ENCODE measurements at regions not wholly inside any gene's neighbourhood (a gene's known extent, or its start where the extent isn't known, plus 50 kb on each side); places are given as distances from the start of the nearest gene placed in this dataset.

DNA sequence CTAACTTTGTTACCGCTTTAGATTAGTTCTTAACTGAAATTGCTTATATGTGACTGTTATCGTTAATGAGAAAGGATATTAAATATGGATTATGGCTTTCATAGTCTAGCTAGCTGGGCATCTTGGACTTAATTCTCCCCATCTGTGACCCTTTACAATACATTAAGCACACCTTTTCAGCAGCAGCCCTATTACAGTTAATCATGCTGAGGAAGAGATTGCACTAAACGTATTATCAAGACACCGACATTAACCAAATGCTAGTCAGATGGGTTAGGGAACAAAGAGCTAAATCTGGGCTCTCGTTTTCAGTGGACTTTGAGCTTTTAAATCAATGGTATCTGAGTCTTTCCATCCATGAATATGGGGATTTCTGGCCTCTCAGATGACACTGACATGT lies 447.5 kb upstream of the DCN start:
- DNase-seq (ENCODE audit: low read depth, low spot score) = no peak
- H3K27ac ChIP-seq (ENCODE audit: low read depth, low read length) = no peak overlapping the region
- ChIA-PET CTCF (interaction anchor here (0.9 kb wide), 1 partner anchor 52 kb away, joined by 3 read pairs; no protein-coding TSS in a partner anchor), POLR2A (no interaction called here)
- H3K9me3 ChIP-seq (ENCODE audit: control insufficient read depth, insufficient read depth, low read length) = peaks cover 8% of the 10 kb centered on the region; the same call in 1 of the 2 replicates
- H3K4me3 ChIP-seq (ENCODE audit: low read depth, low read length) = no peak overlapping the region
- no peaks in the 10 kb centered on the region for H3K27me3 ChIP-seq (ENCODE audit: control insufficient read depth, insufficient read depth, low read length)
- TF ChIP-seq, protein P1, sequence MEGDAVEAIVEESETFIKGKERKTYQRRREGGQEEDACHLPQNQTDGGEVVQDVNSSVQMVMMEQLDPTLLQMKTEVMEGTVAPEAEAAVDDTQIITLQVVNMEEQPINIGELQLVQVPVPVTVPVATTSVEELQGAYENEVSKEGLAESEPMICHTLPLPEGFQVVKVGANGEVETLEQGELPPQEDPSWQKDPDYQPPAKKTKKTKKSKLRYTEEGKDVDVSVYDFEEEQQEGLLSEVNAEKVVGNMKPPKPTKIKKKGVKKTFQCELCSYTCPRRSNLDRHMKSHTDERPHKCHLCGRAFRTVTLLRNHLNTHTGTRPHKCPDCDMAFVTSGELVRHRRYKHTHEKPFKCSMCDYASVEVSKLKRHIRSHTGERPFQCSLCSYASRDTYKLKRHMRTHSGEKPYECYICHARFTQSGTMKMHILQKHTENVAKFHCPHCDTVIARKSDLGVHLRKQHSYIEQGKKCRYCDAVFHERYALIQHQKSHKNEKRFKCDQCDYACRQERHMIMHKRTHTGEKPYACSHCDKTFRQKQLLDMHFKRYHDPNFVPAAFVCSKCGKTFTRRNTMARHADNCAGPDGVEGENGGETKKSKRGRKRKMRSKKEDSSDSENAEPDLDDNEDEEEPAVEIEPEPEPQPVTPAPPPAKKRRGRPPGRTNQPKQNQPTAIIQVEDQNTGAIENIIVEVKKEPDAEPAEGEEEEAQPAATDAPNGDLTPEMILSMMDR (IDR thresholded peaks at IDR 0.05; ENCODE audit: low read depth, low read length) = no peak

DNA sequence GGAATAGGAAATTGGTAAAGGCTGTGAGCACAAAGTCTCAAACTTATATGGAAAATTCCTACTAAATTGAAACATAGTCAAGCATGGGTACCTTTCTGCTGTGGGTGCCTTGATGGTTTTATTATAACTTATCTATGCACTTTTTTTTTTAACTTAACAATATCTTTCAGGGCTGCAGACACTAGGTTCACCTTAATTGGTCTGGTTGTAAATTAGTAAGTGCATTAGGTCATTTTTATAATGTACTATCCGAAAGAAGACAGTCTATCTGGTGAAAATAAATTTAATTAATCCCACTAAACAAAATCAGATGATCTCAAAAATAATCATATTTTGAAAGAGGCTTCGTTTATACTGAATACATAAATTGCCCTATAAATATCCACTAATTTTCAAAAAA lies 446.8 kb upstream of the DCN start:
- POLR2A ChIA-PET = no interaction called here

DNA sequence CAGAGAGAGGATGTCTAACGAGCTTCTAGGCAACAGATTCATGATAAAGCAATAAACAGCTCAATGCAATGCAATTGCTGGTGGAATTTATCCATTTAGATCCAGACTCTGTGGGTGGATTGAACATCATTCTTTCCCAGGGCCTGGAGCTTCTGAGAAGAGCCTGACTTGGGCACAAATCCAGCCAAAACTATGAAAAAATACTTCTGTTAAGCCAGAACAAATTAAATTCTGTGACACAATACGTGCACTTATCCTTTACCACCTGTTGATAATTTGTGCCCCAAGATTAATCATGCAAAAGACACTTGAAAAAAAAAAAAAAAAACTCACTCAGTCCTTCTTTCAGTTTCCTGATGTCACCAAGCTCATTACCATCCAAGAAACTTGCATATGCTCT lies 446.0 kb upstream of the DCN start:
- H3K4me3 ChIP-seq (ENCODE audit: low read depth, low read length) = no peak overlapping the region
- CTCF ChIA-PET = no interaction called here
- no peaks in the 10 kb centered on the region for H3K27me3 ChIP-seq (ENCODE audit: control insufficient read depth, insufficient read depth, low read length)
- POLR2A ChIA-PET = no interaction called here
- no peak overlapping the region for H3K27ac ChIP-seq (ENCODE audit: low read depth, low read length)
- peaks cover 1% of the 10 kb centered on the region; the same call in 1 of the 2 replicates for H3K9me3 ChIP-seq (ENCODE audit: control insufficient read depth, insufficient read depth, low read length)
- TF ChIP-seq, protein P1 (IDR thresholded peaks at IDR 0.05; ENCODE audit: low read depth, low read length) = no peak
- no peak for DNase-seq (ENCODE audit: low read depth, low spot score)

More for the DNA sequence above, 446.8 kb upstream of the DCN start:
- Histone ChIP-seq H3K4me3 (ENCODE audit: low read depth, low read length) (no peak overlapping the region), H3K9me3 (ENCODE audit: control insufficient read depth, insufficient read depth, low read length) (peaks cover 8% of the 10 kb centered on the region; the same call in 1 of the 2 replicates), H3K27me3 (ENCODE audit: control insufficient read depth, insufficient read depth, low read length) (no peaks in the 10 kb centered on the region), H3K27ac (ENCODE audit: low read depth, low read length) (no peak overlapping the region)
- TF ChIP-seq, protein P1 (IDR thresholded peaks at IDR 0.05; ENCODE audit: low read depth, low read length) = no peak
- CTCF ChIA-PET = no interaction called here
- DNase-seq (ENCODE audit: low read depth, low spot score) = no peak

DNA sequence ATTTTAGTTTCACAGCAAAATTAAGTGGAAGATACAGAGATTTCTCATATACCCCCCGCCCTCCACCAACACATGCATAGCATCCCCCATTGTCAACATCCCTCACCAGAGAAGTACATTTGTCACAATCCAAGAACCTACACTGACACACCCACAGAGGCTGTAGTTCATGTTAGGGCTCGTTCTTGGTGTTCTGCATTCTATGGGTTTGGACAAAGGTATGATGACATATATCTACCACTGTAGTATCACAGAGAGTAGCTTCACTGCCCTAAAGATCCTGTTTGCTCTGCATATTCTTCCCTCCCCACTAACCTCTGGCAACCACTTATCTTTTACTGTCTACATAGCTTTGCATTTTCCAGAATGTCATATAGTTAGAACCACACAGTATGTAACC lies 444.6 kb upstream of the DCN start:
- H3K9me3 ChIP-seq (ENCODE audit: control insufficient read depth, insufficient read depth, low read length) = no peaks in the 10 kb centered on the region; the same call in 1 of the 2 replicates
- no peak for DNase-seq (ENCODE audit: low read depth, low spot score)
- CTCF ChIA-PET = no interaction called here
- POLR2A ChIA-PET = no interaction called here
- no peak overlapping the region for H3K27ac ChIP-seq (ENCODE audit: low read depth, low read length)
- TF ChIP-seq, protein P1 (IDR thresholded peaks at IDR 0.05; ENCODE audit: low read depth, low read length) = no peak
- no peak overlapping the region for H3K4me3 ChIP-seq (ENCODE audit: low read depth, low read length)
- H3K27me3 ChIP-seq (ENCODE audit: control insufficient read depth, insufficient read depth, low read length) = no peaks in the 10 kb centered on the region

DNA sequence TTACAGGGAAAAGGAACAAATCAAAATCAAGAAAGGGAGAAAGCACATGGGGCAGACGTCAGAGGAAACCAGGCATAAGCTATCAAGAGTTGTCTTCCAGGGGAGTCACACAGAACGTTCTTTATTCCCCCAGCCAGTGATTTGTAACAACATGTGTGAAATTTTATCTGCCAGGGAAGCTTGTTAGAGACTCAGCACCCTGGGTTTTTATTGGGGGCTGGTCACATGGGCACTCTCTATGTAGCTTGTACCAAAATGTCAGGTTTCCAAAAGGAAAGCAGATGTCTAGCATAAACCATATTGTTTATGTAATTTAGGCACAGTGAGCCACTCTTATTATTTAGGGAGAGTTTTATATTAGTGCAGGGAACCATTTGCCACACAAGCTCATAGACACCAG lies 440.4 kb upstream of the DCN start:
- TF ChIP-seq, protein P1 (IDR thresholded peaks at IDR 0.05; ENCODE audit: low read depth, low read length) = no peak
- ChIA-PET CTCF (interaction anchor here (1.1 kb wide), 1 partner anchor 241 kb away, joined by 3 read pairs; no protein-coding TSS in a partner anchor), POLR2A (no interaction called here)
- no peaks in the 10 kb centered on the region; the same call in 1 of the 2 replicates for H3K9me3 ChIP-seq (ENCODE audit: control insufficient read depth, insufficient read depth, low read length)
- DNase-seq (ENCODE audit: low read depth, low spot score) = no peak
- H3K4me3 ChIP-seq (ENCODE audit: low read depth, low read length) = no peak overlapping the region
- H3K27me3 ChIP-seq (ENCODE audit: control insufficient read depth, insufficient read depth, low read length) = no peaks in the 10 kb centered on the region
- H3K27ac ChIP-seq (ENCODE audit: low read depth, low read length) = no peak overlapping the region

Data from AG04450 (cell line).